ENCODE measurements at regions not wholly inside any gene's neighbourhood (a gene's known extent, or its start where the extent isn't known, plus 50 kb on each side); places are given as distances from the start of the nearest gene placed in this dataset.
A peak's percentile ranks its signal among the peaks of the same experiment; 100 is the strongest.

DNA sequence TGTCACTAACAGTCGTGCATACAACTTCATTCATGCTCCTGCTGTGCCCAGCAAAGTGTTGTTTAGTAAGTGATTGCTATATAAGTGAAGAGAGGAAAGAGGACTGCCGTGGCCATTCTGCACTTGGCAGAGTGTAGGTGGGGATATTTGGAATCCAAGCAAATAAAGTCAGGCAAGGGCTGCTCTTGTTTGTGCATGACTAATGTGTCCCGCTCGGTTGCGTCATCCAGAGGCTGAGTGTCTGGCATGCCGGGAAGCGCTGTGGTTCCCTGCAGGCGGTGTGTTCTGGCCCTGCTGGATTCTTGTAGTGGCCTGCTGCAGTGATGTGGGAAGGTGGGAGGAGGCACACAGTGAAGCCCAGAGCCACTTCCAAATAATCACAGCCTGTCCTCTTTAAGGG is 136.9 kb upstream of the ANKH start:
- TF ChIP-seq CEBPB (IDR thresholded peaks at IDR 0.05) (peak; percentile 95), TEAD4 (IDR thresholded peaks at IDR 0.05) (peak; percentile 80), EP300 (IDR thresholded peaks at IDR 0.05; ENCODE audit: borderline replicate concordance) (peak; percentile 47; the same call in 1 of the 2 replicates), CREB1 (IDR thresholded peaks at IDR 0.05; ENCODE audit: low read depth) (no peak), YY1 (IDR thresholded peaks at IDR 0.05; ENCODE audit: low read depth) (no peak), TAF1 (IDR thresholded peaks at IDR 0.05; ENCODE audit: low read depth) (no peak), RAD21 (IDR thresholded peaks at IDR 0.05; ENCODE audit: low read depth) (no peak), ZBTB7A (IDR thresholded peaks at IDR 0.05; ENCODE audit: low read depth) (no peak), FOXM1 (IDR thresholded peaks at IDR 0.05; ENCODE audit: borderline replicate concordance, low read depth) (no peak), EGR1 (IDR thresholded peaks at IDR 0.05) (no peak), USF1 (IDR thresholded peaks at IDR 0.05) (no peak), NFIC (IDR thresholded peaks at IDR 0.05) (peak; percentile 62; the same call in 1 of the 2 replicates)
- TF ChIP-seq, protein P1, sequence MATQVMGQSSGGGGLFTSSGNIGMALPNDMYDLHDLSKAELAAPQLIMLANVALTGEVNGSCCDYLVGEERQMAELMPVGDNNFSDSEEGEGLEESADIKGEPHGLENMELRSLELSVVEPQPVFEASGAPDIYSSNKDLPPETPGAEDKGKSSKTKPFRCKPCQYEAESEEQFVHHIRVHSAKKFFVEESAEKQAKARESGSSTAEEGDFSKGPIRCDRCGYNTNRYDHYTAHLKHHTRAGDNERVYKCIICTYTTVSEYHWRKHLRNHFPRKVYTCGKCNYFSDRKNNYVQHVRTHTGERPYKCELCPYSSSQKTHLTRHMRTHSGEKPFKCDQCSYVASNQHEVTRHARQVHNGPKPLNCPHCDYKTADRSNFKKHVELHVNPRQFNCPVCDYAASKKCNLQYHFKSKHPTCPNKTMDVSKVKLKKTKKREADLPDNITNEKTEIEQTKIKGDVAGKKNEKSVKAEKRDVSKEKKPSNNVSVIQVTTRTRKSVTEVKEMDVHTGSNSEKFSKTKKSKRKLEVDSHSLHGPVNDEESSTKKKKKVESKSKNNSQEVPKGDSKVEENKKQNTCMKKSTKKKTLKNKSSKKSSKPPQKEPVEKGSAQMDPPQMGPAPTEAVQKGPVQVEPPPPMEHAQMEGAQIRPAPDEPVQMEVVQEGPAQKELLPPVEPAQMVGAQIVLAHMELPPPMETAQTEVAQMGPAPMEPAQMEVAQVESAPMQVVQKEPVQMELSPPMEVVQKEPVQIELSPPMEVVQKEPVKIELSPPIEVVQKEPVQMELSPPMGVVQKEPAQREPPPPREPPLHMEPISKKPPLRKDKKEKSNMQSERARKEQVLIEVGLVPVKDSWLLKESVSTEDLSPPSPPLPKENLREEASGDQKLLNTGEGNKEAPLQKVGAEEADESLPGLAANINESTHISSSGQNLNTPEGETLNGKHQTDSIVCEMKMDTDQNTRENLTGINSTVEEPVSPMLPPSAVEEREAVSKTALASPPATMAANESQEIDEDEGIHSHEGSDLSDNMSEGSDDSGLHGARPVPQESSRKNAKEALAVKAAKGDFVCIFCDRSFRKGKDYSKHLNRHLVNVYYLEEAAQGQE (IDR thresholded peaks at IDR 0.05; ENCODE audit: low read depth): no peak
- TF ChIP-seq, protein P2, sequence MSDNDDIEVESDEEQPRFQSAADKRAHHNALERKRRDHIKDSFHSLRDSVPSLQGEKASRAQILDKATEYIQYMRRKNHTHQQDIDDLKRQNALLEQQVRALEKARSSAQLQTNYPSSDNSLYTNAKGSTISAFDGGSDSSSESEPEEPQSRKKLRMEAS (IDR thresholded peaks at IDR 0.05): peak; percentile 59

Measured in Ishikawa (cell line).